ENCODE measurements at regions not wholly inside any gene's neighbourhood (a gene's known extent, or its start where the extent isn't known, plus 50 kb on each side); places are given as distances from the start of the nearest gene placed in this dataset.

GRCh38 chr7:124489925-124490324, 275.7 kb downstream of the GPR37 start:
- Histone ChIP-seq H3K4me3 (no peak overlapping the region), H3K36me3 (ENCODE audit: control insufficient read depth in 4 of 4, insufficient read depth in 4 of 4, low read length in 4 of 4) (no peaks in the 10 kb centered on the region), H3K9me3 (ENCODE audit: control insufficient read depth in 4 of 4, insufficient read depth in 3 of 4, low read length in 3 of 4) (no peaks in the 10 kb centered on the region), H3K9ac (ENCODE audit: insufficient read depth in 1 of 2, low read length in 2 of 2) (no peak overlapping the region), H3K4me1 (ENCODE audit: control insufficient read depth in 5 of 5, insufficient read depth in 5 of 5, low read length in 5 of 5) (no peaks in the 10 kb centered on the region), H3K27me3 (ENCODE audit: control insufficient read depth in 3 of 3, insufficient read depth in 3 of 3, low read length in 2 of 3) (no peaks in the 10 kb centered on the region), H3K27ac (ENCODE audit: low read depth in 1 of 2, low read length in 1 of 2) (no peak overlapping the region)
- TF ChIP-seq, protein P1, sequence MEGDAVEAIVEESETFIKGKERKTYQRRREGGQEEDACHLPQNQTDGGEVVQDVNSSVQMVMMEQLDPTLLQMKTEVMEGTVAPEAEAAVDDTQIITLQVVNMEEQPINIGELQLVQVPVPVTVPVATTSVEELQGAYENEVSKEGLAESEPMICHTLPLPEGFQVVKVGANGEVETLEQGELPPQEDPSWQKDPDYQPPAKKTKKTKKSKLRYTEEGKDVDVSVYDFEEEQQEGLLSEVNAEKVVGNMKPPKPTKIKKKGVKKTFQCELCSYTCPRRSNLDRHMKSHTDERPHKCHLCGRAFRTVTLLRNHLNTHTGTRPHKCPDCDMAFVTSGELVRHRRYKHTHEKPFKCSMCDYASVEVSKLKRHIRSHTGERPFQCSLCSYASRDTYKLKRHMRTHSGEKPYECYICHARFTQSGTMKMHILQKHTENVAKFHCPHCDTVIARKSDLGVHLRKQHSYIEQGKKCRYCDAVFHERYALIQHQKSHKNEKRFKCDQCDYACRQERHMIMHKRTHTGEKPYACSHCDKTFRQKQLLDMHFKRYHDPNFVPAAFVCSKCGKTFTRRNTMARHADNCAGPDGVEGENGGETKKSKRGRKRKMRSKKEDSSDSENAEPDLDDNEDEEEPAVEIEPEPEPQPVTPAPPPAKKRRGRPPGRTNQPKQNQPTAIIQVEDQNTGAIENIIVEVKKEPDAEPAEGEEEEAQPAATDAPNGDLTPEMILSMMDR (IDR thresholded peaks at IDR 0.05; ENCODE audit: control extremely low read depth, extremely low read depth) = no peak
- DNase-seq (no peak), ATAC-seq (ENCODE audit: insufficient read depth, low FRiP score) (no peak)
- WGBS, 2 donors = 47 to 50% methylated on average over 3 of the region's 3 CpGs

GRCh38 chr7:124489082-124489819, 276.3 kb downstream of the GPR37 start:
- no peak for ATAC-seq (ENCODE audit: insufficient read depth, low FRiP score)
- Histone ChIP-seq H3K9ac (ENCODE audit: insufficient read depth in 1 of 2, low read length in 2 of 2) (no peak overlapping the region), H3K27me3 (ENCODE audit: control insufficient read depth in 3 of 3, insufficient read depth in 3 of 3, low read length in 2 of 3) (no peaks in the 10 kb centered on the region), H3K27ac (ENCODE audit: low read depth in 1 of 2, low read length in 1 of 2) (no peak overlapping the region), H3K9me3 (ENCODE audit: control insufficient read depth in 4 of 4, insufficient read depth in 3 of 4, low read length in 3 of 4) (no peaks in the 10 kb centered on the region), H3K4me1 (ENCODE audit: control insufficient read depth in 5 of 5, insufficient read depth in 5 of 5, low read length in 5 of 5) (no peaks in the 10 kb centered on the region), H3K36me3 (ENCODE audit: control insufficient read depth in 4 of 4, insufficient read depth in 4 of 4, low read length in 4 of 4) (no peaks in the 10 kb centered on the region), H3K4me3 (no peak overlapping the region)
- DNase-seq = no peak
- TF ChIP-seq, protein P1 (IDR thresholded peaks at IDR 0.05; ENCODE audit: control extremely low read depth, extremely low read depth) = no peak
- WGBS, 2 donors = 77 to 80% methylated on average over 5 of the region's 5 CpGs

GRCh38 chr7:124482229-124482628, 283.4 kb downstream of the GPR37 start:
- H3K36me3 ChIP-seq (ENCODE audit: control insufficient read depth in 4 of 4, insufficient read depth in 4 of 4, low read length in 4 of 4) = no peaks in the 10 kb centered on the region
- 81 to 85% methylated on average over 2 of the region's 2 CpGs for WGBS, 2 donors
- DNase-seq (no peak), ATAC-seq (ENCODE audit: insufficient read depth, low FRiP score) (no peak)
- no peaks in the 10 kb centered on the region for H3K4me1 ChIP-seq (ENCODE audit: control insufficient read depth in 5 of 5, insufficient read depth in 5 of 5, low read length in 5 of 5)
- no peaks in the 10 kb centered on the region for H3K27me3 ChIP-seq (ENCODE audit: control insufficient read depth in 3 of 3, insufficient read depth in 3 of 3, low read length in 2 of 3)
- TF ChIP-seq, protein P1 (IDR thresholded peaks at IDR 0.05; ENCODE audit: control extremely low read depth, extremely low read depth) = no peak
- no peak overlapping the region for H3K4me3 ChIP-seq
- H3K9ac ChIP-seq (ENCODE audit: insufficient read depth in 1 of 2, low read length in 2 of 2) = no peak overlapping the region
- no peak overlapping the region for H3K27ac ChIP-seq (ENCODE audit: low read depth in 1 of 2, low read length in 1 of 2)
- H3K9me3 ChIP-seq (ENCODE audit: control insufficient read depth in 4 of 4, insufficient read depth in 3 of 4, low read length in 3 of 4) = no peaks in the 10 kb centered on the region
